SK-N-SH (cell line): ENCODE measurements at regions not wholly inside any gene's neighbourhood (a gene's known extent, or its start where the extent isn't known, plus 50 kb on each side); places are given as distances from the start of the nearest gene placed in this dataset.

Source experiments
- CTCF ChIA-PET: fragments of 300-600, 350-600 bp; formaldehyde crosslinking; extraction: SDS; loops from one replicate; lab custom pipeline; 2021; lab: Yijun Ruan, JAX
- POLR2A ChIA-PET: fragments of 350-600 bp; sonication (Branson Sonifier 250); formaldehyde crosslinking; extraction: SDS; loops from one replicate; lab custom pipeline; 2020; ENCODE audit warnings: antibody characterized with exemption, inconsistent platforms; lab: Yijun Ruan, JAX
- DNase-seq: peaks from one replicate; pipeline ENCODE4 v3.0.0; 2012
- H2AFZ ChIP-seq: fragments of 200-600 bp; sonication (generic); 2 replicates; pipeline ENCODE4 v1.8.1; 2016; ENCODE audit warnings: antibody characterized with exemption, mild to moderate bottlenecking, low read depth
- H3F3A ChIP-seq: fragments of 200-600 bp; sonication (generic); replicated peaks from 2 replicates; pipeline ENCODE3; 2016; ENCODE audit warnings: antibody characterized with exemption, mild to moderate bottlenecking; ENCODE audit not compliant: insufficient read depth
- H3K27ac ChIP-seq, 2 experiments: fragments of 200-500 bp in 1 of 2; fragments of 200-600 bp in 1 of 2; sonication (Bioruptor generic) in 1 of 2; sonication (generic), shearing (Covaris generic) in 1 of 2; 2 replicates each; pipeline versions ENCODE4 v1.5.1 to v1.6.1; 2014 to 2016; ENCODE audit warnings: low read depth in 2 of 2, inconsistent platforms in 1 of 2, low read length in 1 of 2, mild to moderate bottlenecking in 1 of 2, mixed read lengths in 1 of 2
- H3K27me3 ChIP-seq: fragments of 200-600 bp; sonication (generic), shearing (Covaris generic); 2 replicates; pipeline ENCODE4 v1.6.1; 2016; ENCODE audit warnings: mixed run types; ENCODE audit not compliant: insufficient read depth
- H3K36me3 ChIP-seq, 2 experiments: fragments of 200-500 bp in 1 of 2; fragments of 200-600 bp in 1 of 2; sonication (Bioruptor generic) in 1 of 2; sonication (generic) in 1 of 2; replicated peaks in 1 of 2; 2 replicates each; pipeline versions ENCODE3 to v1.5.1; 2014 to 2016; ENCODE audit warnings: low read length in 1 of 2, mild to moderate bottlenecking in 1 of 2; ENCODE audit not compliant: insufficient read depth in 2 of 2, control insufficient read depth in 1 of 2
- H3K4me1 ChIP-seq, 2 experiments: fragments of 200-500 bp in 1 of 2; fragments of 200-600 bp in 1 of 2; sonication (Bioruptor generic) in 1 of 2; sonication (generic), shearing (Covaris generic) in 1 of 2; 2 replicates each; pipeline versions ENCODE4 v1.5.1 to v1.6.1; 2014 to 2016; ENCODE audit warnings: low read depth in 1 of 2, low read length in 1 of 2, mixed run types in 1 of 2; ENCODE audit not compliant: insufficient read depth in 2 of 2, control insufficient read depth in 1 of 2
- H3K4me2 ChIP-seq: fragments of 200-600 bp; sonication (generic), shearing (Covaris generic); 2 replicates; pipeline ENCODE4 v1.6.1; 2017; ENCODE audit warnings: mixed run types
- H3K4me3 ChIP-seq, 2 experiments: fragments of 200-500 bp in 1 of 2; fragments of 200-600 bp in 1 of 2; sonication (Bioruptor generic) in 1 of 2; sonication (generic), shearing (Covaris generic) in 1 of 2; 2 replicates each; pipeline versions ENCODE4 v1.5.1 to v1.8.1; 2014 to 2016; ENCODE audit warnings: low read depth in 2 of 2, inconsistent platforms in 1 of 2, low read length in 1 of 2, mild to moderate bottlenecking in 1 of 2, mixed read lengths in 1 of 2, moderate library complexity in 1 of 2
- H3K79me2 ChIP-seq: fragments of 200-600 bp; sonication (generic); 2 replicates; pipeline ENCODE4 v1.8.1; 2017; ENCODE audit warnings: mild to moderate bottlenecking; ENCODE audit not compliant: insufficient read depth
- H3K9ac ChIP-seq: fragments of 200-600 bp; sonication (generic); 2 replicates; pipeline ENCODE4 v1.6.1; 2017; ENCODE audit warnings: mixed run types
- H3K9me2 ChIP-seq: fragments of 200-600 bp; sonication (generic); 2 replicates; pipeline ENCODE4 v1.6.1; 2017; ENCODE audit warnings: mixed run types
- H3K9me3 ChIP-seq: fragments of 200-600 bp; sonication (generic); 2 replicates; pipeline ENCODE4 v1.6.1; 2017; ENCODE audit warnings: mixed run types, mild to moderate bottlenecking, moderate library complexity
- H4K20me1 ChIP-seq: fragments of 200-600 bp; sonication (generic); 2 replicates; pipeline ENCODE4 v1.6.1; 2017; ENCODE audit warnings: mild to moderate bottlenecking, mixed run types; ENCODE audit not compliant: insufficient read depth
- EP300 ChIP-seq, 2 experiments: IDR thresholded peaks; 2 replicates each; pipeline versions ENCODE4 v1.4.0 to v1.6.1; 2012; ENCODE audit warnings: borderline replicate concordance in 1 of 2, low read depth in 1 of 2, low read length in 1 of 2
- FOSL2 ChIP-seq: IDR thresholded peaks from 2 replicates; pipeline ENCODE4 v1.4.0; 2012; ENCODE audit warnings: low read depth, mild to moderate bottlenecking, moderate library complexity, borderline replicate concordance
- FOXJ3 ChIP-seq: sonication (generic); formaldehyde crosslinking; IDR thresholded peaks from 2 replicates; pipeline ENCODE4 v1.5.1; 2020; ENCODE audit warnings: mild to moderate bottlenecking, missing genetic modification reagents
- FOXM1 ChIP-seq: IDR thresholded peaks from 2 replicates; pipeline ENCODE4 v1.4.0; 2012; ENCODE audit warnings: low read depth, mild to moderate bottlenecking
- IRF3 ChIP-seq: fragments of 150-350 bp; IDR thresholded peaks from 2 replicates; pipeline ENCODE4 v1.6.1; 2016; ENCODE audit warnings: mild to moderate bottlenecking, low read depth, low read length
- NFIC ChIP-seq: IDR thresholded peaks from 2 replicates; pipeline ENCODE4 v1.4.0; 2012; ENCODE audit warnings: borderline replicate concordance
- NRF1 ChIP-seq: IDR thresholded peaks from 2 replicates; pipeline ENCODE4 v1.6.1; 2012; ENCODE audit warnings: low read depth, mild to moderate bottlenecking, low read length
- RCOR1 ChIP-seq: fragments of 150-350 bp; IDR thresholded peaks from 2 replicates; pipeline ENCODE4 v1.6.1; 2017; ENCODE audit warnings: antibody characterized with exemption, low read length
- REST ChIP-seq: IDR thresholded peaks from 2 replicates; pipeline ENCODE4 v1.6.1; 2012; ENCODE audit warnings: mild to moderate bottlenecking, low read depth, low read length, moderate library complexity
- RXRA ChIP-seq: IDR thresholded peaks from 2 replicates; pipeline ENCODE4 v1.4.0; 2012; ENCODE audit warnings: low read depth, mild to moderate bottlenecking, borderline replicate concordance
- SIN3A ChIP-seq: IDR thresholded peaks from 2 replicates; pipeline ENCODE4 v1.6.1; 2012; ENCODE audit warnings: low read depth, mild to moderate bottlenecking, low read length, moderate library complexity, borderline replicate concordance
- TAF1 ChIP-seq: IDR thresholded peaks from 2 replicates; pipeline ENCODE4 v1.6.1; 2012; ENCODE audit warnings: low read depth, mild to moderate bottlenecking, low read length, moderate library complexity, borderline replicate concordance
- TCF12 ChIP-seq: IDR thresholded peaks from 2 replicates; pipeline ENCODE4 v1.4.0; 2012
- YY1 ChIP-seq: IDR thresholded peaks from 2 replicates; pipeline ENCODE4 v1.4.0; 2012; ENCODE audit warnings: low read depth, mild to moderate bottlenecking
- ZBTB33 ChIP-seq: IDR thresholded peaks from 2 replicates; pipeline ENCODE4 v1.4.0; 2012; ENCODE audit warnings: low read depth, borderline replicate concordance
- WGBS: methylation state at CpG from one replicate; pipeline ENCODE4 v1.1.6; 2017; ENCODE audit warnings: low lambda C conversion rate; 5-methylcytosine and 5-hydroxymethylcytosine counted together
- TF ChIP-seq, protein P1 (sequence below): IDR thresholded peaks from 2 replicates; pipeline ENCODE4 v1.4.0; 2012; ENCODE audit warnings: low read depth, borderline replicate concordance

GRCh38 chr17:13153036-13153435 is 135.2 kb upstream of the ELAC2 start:
- Histone ChIP-seq H3K4me3 (no peak overlapping the region), H3K79me2 (no peaks in the 10 kb centered on the region), H3K4me1 (no peaks in the 10 kb centered on the region), H3K27ac (no peak overlapping the region), H3K9me3 (no peaks in the 10 kb centered on the region), H3K9me2 (peaks cover 4% of the 10 kb centered on the region; the same call in 1 of the 2 replicates), H3K9ac (no peak overlapping the region), H3K4me2 (no peak overlapping the region), H3F3A (no peaks in the 10 kb centered on the region), H4K20me1 (no peaks in the 10 kb centered on the region), H3K36me3 (no peaks in the 10 kb centered on the region), H3K27me3 (no peaks in the 10 kb centered on the region), H2AFZ (no peak overlapping the region)
- ChIA-PET CTCF (no interaction called here), POLR2A (no interaction called here)
- DNase-seq = no peak
- WGBS = 0% methylated on average over 1 of the region's 1 CpG
- no peak for TF ChIP-seq FOXM1
- no peak for TF ChIP-seq RXRA
- TF ChIP-seq TCF12 = no peak
- no peak for TF ChIP-seq TAF1
- no peak for TF ChIP-seq NRF1
- TF ChIP-seq, protein P1, sequence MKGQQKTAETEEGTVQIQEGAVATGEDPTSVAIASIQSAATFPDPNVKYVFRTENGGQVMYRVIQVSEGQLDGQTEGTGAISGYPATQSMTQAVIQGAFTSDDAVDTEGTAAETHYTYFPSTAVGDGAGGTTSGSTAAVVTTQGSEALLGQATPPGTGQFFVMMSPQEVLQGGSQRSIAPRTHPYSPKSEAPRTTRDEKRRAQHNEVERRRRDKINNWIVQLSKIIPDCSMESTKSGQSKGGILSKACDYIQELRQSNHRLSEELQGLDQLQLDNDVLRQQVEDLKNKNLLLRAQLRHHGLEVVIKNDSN = no peak
- no peak for TF ChIP-seq ZBTB33
- no peak for TF ChIP-seq IRF3

DNA sequence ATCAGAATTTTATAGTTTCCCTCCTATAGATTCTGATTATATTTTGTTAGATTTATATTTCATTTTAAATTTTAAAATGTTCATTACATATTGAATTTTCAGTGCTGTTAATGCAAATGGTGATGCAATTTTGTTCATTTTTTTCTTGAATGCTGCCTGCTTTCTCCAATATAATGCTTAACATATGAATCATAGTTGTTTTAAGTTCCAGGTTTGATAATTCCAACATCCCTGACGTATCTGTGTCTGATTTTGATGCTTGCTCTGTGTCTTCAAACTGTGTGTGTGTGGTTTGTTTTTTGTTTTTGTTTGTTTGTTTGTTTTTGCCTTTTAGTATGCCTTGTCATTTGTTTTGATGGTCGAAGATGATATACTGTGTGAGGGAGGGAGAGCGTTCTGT is 134.7 kb upstream of the ELAC2 start:
- WGBS = 1% methylated on average over 3 of the region's 3 CpGs
- Histone ChIP-seq H3K4me1 (no peaks in the 10 kb centered on the region), H3K27ac (no peak overlapping the region), H3K9ac (no peak overlapping the region), H3K27me3 (0 out of 2 replicates have a peak, but pooled peaks cover 2% of the 10 kb centered on the region), H3F3A (no peaks in the 10 kb centered on the region), H3K36me3 (no peaks in the 10 kb centered on the region), H3K79me2 (no peaks in the 10 kb centered on the region), H4K20me1 (no peaks in the 10 kb centered on the region), H3K9me3 (no peaks in the 10 kb centered on the region), H3K9me2 (peaks cover 4% of the 10 kb centered on the region; the same call in 1 of the 2 replicates), H3K4me2 (no peak overlapping the region), H3K4me3 (no peak overlapping the region), H2AFZ (no peak overlapping the region)
- no peak for DNase-seq
- POLR2A ChIA-PET = no interaction called here
- CTCF ChIA-PET = no interaction called here
- no peak for TF ChIP-seq NFIC
- TF ChIP-seq RCOR1 = no peak
- TF ChIP-seq REST = no peak
- no peak for TF ChIP-seq TCF12
- TF ChIP-seq EP300 (IDR thresholded peaks at IDR 0.05; ENCODE audit: borderline replicate concordance in 1 of 2, low read depth in 1 of 2, low read length in 1 of 2) = no peak
- no peak for TF ChIP-seq YY1
- no peak for TF ChIP-seq FOXJ3
- TF ChIP-seq, protein P1 = no peak
- no peak for TF ChIP-seq SIN3A
- no peak for TF ChIP-seq FOSL2
- no peak for TF ChIP-seq NRF1
